Glomerular visceral epithelial cell (primary cell): ENCODE measurements at regions not wholly inside any gene's neighbourhood (a gene's known extent, or its start where the extent isn't known, plus 50 kb on each side); places are given as distances from the start of the nearest gene placed in this dataset.

Source experiments
- DNase-seq: peaks from one replicate; pipeline ENCODE4 v3.0.0-alpha.2; 2016; ENCODE audit errors: extremely low spot score

DNA sequence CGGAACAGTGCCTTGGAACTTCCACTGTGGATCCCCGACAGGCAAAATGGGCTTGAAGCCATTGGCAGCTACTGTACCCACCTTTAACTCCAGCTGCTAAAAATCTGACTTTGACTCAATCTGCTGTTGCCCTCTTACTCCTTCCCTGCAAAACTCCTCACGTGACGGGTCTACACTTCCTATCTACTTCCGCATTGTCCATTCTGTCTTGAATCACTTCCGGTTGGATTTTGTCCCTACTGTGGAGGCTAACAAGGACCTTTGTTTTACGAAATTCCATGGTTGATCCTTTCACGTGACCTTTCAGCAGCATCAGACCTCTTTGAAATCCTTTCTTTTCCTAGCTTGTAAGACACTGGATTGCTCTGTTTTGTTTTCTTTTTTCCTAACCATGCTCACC, 268.4 kb downstream of the PRDM2 start:
- DNase-seq = no peak

DNA sequence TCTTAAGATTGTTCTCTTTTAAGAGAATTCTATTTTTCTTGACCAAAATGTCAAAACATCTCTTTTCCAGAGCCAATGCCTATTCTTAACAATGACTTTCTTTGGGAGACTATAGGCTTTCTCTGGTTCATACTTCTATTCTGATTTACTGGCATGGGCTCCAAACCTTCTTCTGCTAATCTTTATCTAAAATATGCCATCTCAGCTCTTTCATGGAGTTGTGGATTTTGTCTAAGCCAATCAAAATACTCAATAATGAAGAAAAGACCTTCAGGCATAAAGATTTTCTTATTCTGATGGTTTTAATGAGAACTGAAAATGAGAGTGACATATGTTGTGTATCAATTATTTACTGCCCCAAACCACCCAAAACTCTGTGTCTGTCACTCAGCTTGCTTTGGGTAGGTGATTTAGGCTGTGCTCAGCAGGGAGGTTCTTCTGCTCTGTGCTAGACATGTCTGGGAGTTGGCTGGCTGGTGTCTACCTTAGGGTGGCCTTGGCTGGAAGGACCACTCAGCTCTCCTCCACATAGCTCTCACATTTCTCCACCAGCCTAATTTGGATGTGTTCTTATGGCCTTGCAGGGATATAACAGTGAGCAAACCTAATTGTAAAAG, 270.8 kb downstream of the PRDM2 start:
- DNase-seq = no peak

DNA sequence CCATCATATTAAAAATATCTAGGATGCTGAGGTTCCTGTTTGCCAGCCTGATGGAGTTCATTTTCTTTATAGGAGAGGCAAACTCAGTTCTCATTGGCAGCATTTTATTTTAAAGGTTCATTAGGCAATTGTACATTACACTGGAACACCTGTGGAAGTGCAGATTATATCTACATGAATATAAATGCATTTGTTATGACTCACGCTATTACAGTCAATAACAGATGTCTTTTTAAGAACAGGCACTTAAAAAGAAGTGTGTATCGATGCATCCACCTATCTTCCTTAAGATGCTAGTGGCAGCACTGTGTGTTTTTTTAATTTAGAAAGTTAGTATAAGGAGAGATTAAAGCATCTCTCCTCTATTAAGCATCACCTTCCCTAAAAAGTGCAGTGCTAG, 276.5 kb downstream of the PRDM2 start:
- DNase-seq = no peak

DNA sequence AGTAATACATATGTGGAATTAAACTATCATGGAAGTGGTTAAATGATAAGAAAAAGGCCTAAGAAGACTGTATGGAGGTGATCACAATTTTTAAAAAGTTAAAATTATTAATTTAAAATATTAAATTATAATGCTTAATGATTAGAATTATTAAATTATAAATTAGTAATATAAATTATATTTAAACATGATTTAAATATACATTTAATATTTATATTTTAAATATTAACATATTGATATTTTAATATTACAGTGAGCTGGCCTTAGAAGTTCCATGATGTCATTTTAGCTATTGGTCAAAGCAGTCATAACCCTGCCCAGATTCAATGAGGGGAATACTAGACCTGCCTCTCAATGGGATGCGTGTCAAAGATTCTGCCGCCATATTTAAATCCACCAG, 281.2 kb downstream of the PRDM2 start:
- no peak for DNase-seq

DNA sequence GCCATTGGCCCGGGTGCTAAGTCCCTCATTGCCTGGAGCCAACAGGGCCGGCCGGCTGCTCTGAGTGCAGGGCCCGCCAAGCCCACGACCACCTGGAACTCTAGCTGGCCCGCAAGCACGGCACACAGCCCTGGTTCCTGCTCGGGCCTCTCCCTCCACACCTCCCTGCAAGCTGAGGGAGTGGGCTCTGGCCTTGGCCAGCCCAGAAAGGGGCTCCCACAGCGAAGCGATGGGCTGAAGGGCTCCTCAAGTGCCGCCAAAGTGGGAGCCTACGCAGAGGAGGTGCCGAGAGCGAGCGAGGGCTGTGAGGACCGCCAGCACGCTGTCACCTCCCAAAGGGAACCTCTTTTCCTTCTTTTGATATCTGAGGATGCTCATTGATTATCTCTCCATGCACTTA, 283.4 kb downstream of the PRDM2 start:
- no peak for DNase-seq

DNA sequence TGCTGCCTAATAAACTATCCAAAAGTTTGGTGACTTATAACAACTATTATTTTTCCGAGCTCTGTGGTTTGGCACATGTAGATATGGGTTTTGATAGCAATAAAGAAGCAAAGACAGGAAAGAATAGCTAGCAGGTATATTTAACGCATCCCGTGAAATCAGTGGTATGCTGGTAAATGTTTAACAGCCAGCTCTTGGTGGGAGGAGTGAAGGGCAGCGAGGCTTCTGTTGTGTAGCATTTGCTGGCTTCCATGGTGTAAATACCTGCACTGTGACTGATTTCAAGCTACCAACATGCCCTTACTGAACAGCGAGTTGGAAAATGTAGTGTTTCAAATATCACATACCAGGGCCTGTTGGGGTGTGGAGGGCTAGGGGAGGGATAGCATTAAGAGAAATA, 291.0 kb downstream of the PRDM2 start:
- no peak for DNase-seq

DNA sequence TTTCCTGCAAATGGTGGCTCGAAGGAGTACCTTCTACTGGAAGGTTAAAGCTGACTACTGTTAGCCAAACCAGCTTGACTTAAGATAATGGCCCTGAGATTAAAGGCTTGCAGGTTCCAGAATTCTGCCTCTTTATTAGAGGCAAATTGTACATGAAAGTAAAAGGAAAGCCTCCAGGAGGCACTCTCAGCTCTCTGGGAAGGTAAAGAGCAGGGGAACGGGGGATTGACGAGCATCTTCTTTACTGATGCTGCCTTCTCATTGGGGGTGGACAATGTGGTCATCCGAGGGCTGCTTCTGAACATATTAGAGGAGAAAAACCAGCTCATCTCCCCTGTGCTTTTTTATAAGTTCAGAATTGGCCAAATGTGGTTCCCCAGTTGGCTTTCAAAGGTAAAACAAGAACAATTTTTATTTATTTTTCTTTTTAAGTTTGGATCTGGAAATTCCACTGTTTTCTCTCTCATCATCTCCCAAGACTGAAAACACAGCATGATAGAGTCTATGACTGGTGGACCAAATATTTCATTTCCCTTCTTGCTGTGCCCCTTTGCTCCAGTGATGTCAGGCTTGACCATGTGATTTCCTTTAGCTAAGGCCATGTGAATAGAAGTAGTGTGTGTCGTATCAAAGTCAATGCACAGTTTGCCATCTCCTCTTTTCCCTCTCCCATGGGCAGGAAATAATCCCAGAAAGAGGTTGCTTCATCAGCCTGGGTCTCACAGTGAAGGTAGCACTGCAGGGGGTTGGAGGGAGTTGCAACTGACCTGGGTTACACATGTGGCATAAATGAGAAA, 292.7 kb downstream of the PRDM2 start:
- DNase-seq = no peak

DNA sequence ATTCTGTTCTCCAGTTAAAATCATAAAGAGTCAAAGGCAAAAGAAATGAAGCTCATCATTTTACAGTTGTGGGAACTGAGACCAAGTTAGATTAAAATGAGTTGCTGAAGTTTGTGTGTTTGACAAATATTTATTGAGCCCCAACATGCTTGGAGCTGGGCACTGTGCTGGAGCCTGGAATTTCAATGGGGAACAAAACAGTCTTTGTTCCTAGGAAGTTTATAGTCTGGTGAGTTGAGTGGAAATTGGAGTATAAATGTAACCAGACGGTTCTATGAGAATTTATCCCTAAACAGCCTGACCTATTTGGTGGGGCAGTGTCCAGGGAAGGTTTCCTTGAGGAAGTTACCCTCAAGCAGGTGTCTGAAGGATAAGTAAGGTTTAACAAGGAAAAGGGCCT, 294.4 kb downstream of the PRDM2 start:
- DNase-seq = no peak

DNA sequence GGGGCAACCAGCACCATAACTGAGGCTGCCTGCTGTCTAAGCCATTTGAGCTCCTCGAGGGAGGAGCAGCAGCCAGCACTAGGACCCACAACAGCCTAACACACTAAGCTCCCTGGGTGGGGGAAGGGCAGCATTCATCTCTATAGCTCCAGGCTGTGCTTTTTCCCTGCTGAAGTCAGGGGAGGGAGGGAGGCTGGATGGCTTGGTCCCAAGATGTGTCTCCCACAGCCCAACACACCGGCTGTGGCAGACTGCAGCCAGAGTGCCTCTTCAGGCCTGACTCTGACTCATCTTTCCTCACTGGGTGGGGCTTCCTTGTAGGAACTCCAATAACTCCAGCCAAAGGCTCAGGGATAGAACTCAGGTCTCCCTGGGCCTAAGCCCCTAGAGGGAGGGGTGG, 296.3 kb downstream of the PRDM2 start:
- DNase-seq = no peak

DNA sequence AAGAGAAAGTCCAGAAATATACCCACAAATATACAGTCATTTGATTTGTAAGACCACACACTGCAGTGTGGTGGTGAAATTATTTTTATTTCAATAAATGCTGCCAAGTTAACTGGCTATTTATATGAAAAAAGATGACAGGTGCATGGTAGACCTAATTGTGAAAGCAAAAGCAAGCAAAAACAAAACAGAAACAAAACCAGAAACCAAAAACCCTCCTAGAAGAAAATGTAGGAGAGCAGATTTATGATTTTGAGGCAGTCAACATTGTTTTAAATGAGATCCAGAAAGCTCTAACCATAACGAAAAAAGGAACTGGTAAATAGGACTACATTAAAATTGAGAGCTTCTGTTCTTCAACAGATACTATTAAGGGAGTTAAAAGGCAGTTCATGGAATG, 303.6 kb downstream of the PRDM2 start:
- no peak for DNase-seq

DNA sequence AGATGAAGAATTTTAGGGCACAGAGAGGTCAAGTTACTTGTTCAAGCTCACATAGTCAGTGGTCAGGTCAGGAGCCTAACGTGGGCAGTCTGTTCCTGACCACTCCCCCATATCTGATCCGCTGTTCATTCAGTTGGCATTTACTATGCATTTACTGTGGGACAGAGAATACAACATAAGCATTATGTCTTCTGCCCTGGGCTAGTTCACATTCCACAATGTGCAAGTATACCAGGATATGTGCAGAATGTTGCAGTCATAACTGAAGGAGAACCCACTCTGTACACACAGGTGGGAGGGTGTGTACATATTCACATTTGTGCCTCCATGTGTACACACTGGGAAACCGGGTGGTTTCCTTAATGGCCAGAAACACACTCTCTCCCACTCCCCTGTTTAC, 309.6 kb downstream of the PRDM2 start:
- no peak for DNase-seq

DNA sequence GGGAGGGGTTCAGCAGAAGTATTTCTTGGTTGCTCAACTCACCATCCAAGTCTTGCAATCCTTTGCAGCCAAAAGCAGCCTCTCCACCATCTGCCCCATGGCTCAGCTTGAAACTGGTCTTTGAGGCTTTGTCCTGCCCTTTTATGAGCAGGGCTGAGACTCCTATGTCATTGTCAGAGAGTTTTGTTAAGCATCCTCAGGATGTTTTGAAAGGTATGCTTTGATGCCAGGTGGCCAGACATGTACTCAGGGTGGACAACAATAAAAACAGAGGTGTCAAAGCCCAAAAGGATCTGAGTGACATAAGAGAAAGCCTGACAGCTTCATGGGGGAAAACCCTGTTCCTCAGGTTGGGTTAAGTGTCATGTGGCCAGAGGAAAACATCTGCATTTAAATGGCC, 310.5 kb downstream of the PRDM2 start:
- no peak for DNase-seq

DNA sequence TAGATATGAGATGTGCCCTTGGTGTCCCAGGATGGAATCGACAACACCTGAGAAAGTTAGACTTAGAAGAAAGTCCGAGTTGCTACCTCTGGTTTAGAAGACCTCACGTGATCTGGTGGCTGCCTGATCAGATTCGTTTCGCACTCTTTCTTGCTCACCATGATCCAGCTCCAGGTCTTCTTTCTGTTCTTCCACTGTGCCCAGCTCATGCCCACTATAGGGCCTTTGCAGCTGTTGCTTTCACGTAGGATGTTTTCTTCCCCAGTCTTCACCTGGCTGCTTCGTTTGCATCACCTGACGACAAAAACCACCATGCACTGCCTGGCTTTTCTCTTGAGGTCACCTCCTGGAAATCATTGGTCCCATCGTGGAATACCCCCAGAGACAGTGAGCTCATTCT, 311.1 kb downstream of the PRDM2 start:
- no peak for DNase-seq

DNA sequence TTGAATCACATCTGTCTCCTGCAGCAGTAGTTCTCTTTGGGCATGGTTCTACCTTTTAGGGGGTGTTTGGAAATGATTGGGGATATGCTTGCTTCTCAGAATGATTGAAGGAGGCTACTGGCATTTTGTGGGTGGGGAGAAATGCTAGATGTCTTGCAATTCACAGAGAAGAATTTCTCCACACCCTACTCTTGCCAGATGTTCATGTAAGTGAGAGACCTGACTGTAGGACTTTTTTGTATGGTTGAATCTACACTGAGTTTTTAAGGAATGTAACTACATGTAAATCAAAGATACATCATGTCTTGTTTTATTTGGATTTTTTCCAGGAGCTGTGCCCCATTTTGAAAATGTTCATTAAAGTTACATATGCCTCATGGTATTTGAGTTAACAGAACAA, 311.9 kb downstream of the PRDM2 start:
- no peak for DNase-seq

DNA sequence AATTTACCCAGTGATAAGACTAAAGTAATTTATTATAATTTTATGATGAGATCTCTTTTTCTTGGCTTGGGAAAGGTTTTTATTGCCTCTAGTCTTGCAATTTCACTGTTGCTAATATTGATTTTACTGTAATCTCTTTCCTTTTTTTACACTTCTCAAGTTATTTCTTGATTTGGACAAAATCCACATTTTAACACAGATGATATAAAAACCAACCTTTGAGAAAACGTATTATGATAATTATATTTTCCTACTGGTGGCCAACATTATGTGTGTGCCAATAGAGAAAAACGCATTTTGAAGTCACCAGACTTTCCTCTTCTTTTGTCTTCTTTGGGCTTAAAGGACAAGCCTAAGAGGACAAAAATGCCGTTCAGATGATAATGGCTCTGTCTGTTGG, 314.9 kb downstream of the PRDM2 start:
- no peak for DNase-seq

DNA sequence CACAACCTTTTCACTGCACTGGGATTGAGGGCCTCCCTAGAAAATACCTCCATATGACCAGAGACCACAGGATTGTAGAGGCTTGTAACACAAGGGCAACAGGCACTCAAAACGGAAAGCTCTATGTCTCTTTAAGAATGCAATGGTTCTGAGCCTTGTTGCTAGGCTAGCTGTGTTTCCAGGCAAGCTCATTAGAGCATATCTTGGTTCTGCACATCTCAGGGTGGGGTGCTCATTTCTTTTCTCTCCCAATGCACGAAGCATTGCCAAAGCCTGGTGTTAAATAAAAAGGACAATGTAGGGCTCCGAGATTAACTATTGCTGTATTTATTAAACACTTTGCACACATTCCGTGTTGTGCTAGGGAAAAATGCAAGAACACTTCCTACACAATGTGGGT, 315.9 kb downstream of the PRDM2 start:
- DNase-seq = no peak

DNA sequence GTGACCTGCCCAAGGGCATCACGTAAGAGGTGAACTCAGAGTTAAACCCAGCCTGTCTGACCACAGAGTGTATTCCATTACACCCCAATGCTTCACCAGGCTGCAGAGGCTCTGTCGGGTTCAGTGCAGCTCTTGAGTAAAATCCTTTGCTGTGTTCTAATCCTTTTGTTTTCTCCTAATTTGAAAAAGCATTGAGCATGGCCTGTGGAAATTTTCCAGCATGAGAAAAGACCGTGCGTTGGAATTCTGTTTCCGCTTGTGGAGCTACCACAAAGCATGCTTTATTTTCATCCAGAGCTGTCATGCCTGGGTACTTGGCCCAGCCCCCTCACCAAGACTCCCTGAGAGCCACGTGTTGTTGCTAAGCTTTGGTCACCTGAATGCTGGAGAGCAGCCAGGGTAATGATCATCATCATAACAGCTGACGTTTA, 317.6 kb downstream of the PRDM2 start:
- DNase-seq = no peak

DNA sequence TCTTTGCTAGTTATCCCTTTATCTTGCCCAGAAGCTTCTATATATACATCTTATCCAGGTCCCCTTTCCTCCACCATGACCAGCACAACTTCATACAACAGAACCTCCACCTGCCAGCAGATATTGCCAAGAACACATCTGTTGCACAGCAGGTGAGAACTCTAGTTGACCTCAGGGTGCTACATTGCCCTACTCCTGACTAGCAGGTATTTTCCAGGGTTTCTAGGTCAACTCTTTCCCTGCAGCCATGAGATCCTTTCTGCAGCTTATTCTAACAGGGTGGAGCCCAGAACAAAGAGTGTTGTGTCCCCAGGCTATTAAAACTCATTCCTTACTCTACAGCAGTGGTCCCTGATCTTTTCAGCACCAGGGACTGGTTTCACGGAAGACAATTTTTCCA, 319.5 kb downstream of the PRDM2 start:
- no peak for DNase-seq

DNA sequence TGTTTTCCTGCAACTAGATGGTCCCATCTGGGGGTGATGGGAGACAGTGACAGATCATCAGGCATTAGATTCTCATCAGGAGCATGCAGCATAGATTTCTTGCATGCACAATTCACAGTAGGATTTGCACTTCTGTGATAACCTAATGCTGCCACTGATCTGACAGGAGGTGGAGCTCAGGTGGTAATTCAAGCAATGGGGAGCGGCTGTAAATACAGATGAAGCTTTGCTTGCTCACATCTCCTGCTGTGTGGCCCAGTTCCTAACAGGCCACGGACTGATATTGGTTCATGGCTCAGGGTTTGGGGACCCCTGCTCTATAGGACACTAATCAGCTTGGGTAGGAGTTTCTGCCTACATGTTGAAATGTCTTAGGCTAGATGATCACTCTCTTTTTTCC, 320.0 kb downstream of the PRDM2 start:
- no peak for DNase-seq

DNA sequence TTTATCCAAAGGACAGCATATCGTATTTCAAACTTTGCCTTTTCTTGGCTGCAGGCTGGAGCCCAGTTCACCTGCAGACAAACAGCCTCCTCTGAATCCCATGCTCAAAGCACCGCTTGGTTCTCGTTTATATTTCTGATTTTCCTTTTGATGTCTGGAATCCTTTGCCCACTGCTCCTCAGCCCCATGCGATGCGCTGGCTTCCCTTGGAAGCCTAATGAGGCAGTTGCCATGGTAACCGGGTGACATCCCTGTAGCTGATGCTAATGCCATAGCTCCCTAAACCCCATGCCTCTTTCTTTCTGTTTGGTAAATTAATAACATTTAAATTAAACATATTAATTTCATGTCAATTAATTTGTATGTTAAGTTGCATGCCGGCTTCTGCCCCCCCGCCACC, 327.1 kb downstream of the PRDM2 start:
- DNase-seq = no peak

DNA sequence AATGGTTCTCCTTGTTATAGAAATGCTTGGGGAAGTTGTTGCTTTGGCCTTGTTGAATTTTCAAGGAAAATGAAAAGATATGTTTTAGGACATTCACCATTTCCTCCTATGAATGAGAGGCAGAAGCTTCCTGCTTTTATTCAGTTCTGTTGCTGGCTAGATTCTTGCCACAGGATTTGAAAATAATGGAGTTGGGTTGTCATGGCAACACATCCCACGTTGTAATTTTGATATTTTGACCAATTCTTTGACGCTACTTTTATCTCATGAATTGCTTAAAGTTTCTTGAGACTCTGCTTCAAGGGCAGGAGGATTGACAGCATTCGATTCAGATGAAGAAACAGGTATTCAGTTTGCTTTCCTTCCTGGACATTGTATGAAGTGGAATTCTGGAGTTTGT, 331.5 kb downstream of the PRDM2 start:
- no peak for DNase-seq

DNA sequence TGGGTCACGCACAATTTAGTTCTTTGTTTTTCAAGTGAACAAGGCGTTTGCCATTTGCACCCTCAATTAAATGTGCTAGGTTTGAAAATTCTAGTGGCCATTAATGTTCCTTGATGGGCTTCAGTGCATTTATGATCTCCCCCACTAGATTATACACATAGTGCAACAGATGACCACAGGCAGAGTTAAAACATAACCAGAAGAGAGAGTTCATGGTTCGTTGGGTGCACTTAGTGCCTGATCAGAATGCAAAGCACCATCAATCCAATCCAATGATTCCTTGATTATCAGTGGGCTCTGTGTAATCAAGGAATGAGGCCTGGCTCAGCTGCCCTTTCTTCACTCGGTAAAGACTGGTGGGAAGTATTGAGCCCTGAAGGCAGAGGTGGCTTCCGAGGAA, 334.5 kb downstream of the PRDM2 start:
- DNase-seq = no peak

DNA sequence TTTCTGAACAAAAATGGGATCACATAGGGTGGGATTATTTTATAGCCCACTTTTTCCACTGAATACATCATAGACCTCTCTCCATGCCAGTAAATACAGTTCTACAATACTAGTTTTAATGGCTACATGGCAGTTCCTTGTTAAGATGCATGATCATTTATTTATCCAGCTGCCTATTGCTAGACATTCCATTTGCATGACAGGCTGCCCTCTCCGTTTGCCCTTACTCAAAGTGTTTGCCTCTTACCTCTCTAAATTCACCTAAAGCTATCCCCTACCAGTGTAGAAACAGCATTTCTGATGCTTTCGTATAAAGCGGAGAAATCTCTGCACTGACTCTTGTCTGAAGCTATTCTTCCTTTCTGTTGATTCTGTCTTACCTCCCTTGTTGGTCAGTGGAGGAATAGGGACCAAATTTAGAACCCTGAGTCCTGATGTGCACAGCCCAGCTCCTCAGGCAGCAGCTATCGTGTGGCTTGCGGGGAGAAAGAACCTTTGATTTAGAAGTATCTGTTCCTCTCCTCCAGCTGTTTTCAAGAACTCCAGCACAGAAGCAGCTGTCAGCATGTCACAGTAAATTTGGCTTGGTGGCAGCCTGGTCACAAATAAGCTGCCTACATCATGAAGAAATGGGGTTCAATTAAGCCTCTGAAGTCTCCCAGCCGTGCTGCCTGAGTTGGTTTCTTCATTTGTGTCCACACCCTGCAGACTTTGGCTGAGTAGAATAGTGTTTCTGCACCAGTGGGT, 337.3 kb downstream of the PRDM2 start:
- no peak for DNase-seq
